Neural cell (in vitro differentiated cells): ENCODE measurements at regions not wholly inside any gene's neighbourhood (a gene's known extent, or its start where the extent isn't known, plus 50 kb on each side); places are given as distances from the start of the nearest gene placed in this dataset.

Experiments
- H2AFZ ChIP-seq: fragments of 200-600, 300-800 bp; sonication (generic), shearing (Covaris generic); 2 replicates; pipeline ENCODE4 v1.6.0; 2014; ENCODE audit warnings: low read depth, mild to moderate bottlenecking, antibody characterized with exemption, low read length, moderate library complexity
- H3F3A ChIP-seq: fragments of 200-600 bp; shearing (Covaris generic); 2 replicates; pipeline ENCODE4 v1.6.1; 2016; ENCODE audit warnings: mild to moderate bottlenecking, moderate library complexity, mixed read lengths, antibody characterized with exemption, low read length; ENCODE audit not compliant: insufficient read depth, poor library complexity, severe bottlenecking
- H3K27ac ChIP-seq: fragments of 200-600, 300-800 bp; sonication (generic), shearing (Covaris generic); 2 replicates; pipeline ENCODE4 v1.5.1; 2014; ENCODE audit warnings: mild to moderate bottlenecking, low read length, moderate library complexity
- H3K27me3 ChIP-seq: fragments of 300-800, 200-600 bp; sonication (generic), shearing (Covaris generic); 2 replicates; pipeline ENCODE4 v1.6.0; 2014; ENCODE audit warnings: mild to moderate bottlenecking, low read depth, low read length, moderate library complexity; ENCODE audit not compliant: insufficient read depth
- H3K36me3 ChIP-seq: fragments of 300-800, 200-600 bp; sonication (generic), shearing (Covaris generic); 2 replicates; pipeline ENCODE4 v1.5.1; 2014; ENCODE audit warnings: mild to moderate bottlenecking, antibody characterized with exemption, low read length, moderate library complexity; ENCODE audit not compliant: insufficient read depth
- H3K4me2 ChIP-seq: fragments of 300-800, 200-600 bp; sonication (generic), shearing (Covaris generic); 2 replicates; pipeline ENCODE4 v1.6.0; 2014; ENCODE audit warnings: mild to moderate bottlenecking, low read length
- H3K4me3 ChIP-seq: fragments of 300-800, 200-600 bp; sonication (generic), shearing (Covaris generic); 2 replicates; pipeline ENCODE4 v1.5.1; 2014; ENCODE audit warnings: mild to moderate bottlenecking, low read length, moderate library complexity
- H3K79me2 ChIP-seq: fragments of 200-600 bp; shearing (Covaris generic); replicated peaks from 2 replicates; pipeline ENCODE4 v1.6.0; 2014; ENCODE audit warnings: mild to moderate bottlenecking, low read length, moderate library complexity; ENCODE audit not compliant: insufficient read depth
- H3K9ac ChIP-seq: fragments of 300-800, 200-600 bp; sonication (generic), shearing (Covaris generic); 2 replicates; pipeline ENCODE4 v1.6.1; 2016; ENCODE audit warnings: mild to moderate bottlenecking, low read length, mixed read lengths
- H3K9me2 ChIP-seq: fragments of 200-600 bp; shearing (Covaris generic); 2 replicates; pipeline ENCODE4 v1.6.1; 2016; ENCODE audit warnings: mild to moderate bottlenecking, low read length, mixed read lengths; ENCODE audit not compliant: insufficient read depth
- H3K9me3 ChIP-seq: fragments of 200-600, 300-800 bp; sonication (generic), shearing (Covaris generic); 2 replicates; pipeline ENCODE4 v1.6.1; 2016; ENCODE audit warnings: mild to moderate bottlenecking, mixed run types, low read length, moderate library complexity, mixed read lengths
- H4K20me1 ChIP-seq: fragments of 200-600 bp; shearing (Covaris generic); 2 replicates; pipeline ENCODE4 v1.6.1; 2016; ENCODE audit warnings: mild to moderate bottlenecking, mixed run types; ENCODE audit not compliant: insufficient read depth
- CTCF ChIP-seq: fragments of 450-650 bp; IDR thresholded peaks from 2 replicates; pipeline ENCODE4 v1.5.1; 2014; ENCODE audit warnings: antibody characterized with exemption, mild to moderate bottlenecking, moderate library complexity; ENCODE audit not compliant: poor library complexity, severe bottlenecking
- EP300 ChIP-seq: fragments of 450-650 bp; conservative IDR thresholded peaks from 2 replicates; pipeline ENCODE4 v1.6.1; 2014; ENCODE audit warnings: antibody characterized with exemption, mild to moderate bottlenecking, moderate library complexity; ENCODE audit not compliant: poor library complexity, severe bottlenecking
- EZH2 ChIP-seq: fragments of 200-600, 300-800 bp; shearing (Covaris generic), sonication (generic); IDR thresholded peaks from 2 replicates; pipeline ENCODE4 v1.6.1; 2014; ENCODE audit warnings: antibody characterized with exemption, low read length, borderline replicate concordance, mild to moderate bottlenecking; ENCODE audit not compliant: insufficient read depth, poor library complexity, severe bottlenecking
- MXI1 ChIP-seq: fragments of 450-650 bp; conservative IDR thresholded peaks from 2 replicates; pipeline ENCODE4 v1.6.1; 2014; ENCODE audit warnings: antibody characterized with exemption, mild to moderate bottlenecking; ENCODE audit not compliant: poor library complexity, severe bottlenecking
- POLR2AphosphoS5 ChIP-seq: IDR thresholded peaks from 2 replicates; pipeline ENCODE4 v1.6.1; 2012
- RAD21 ChIP-seq: fragments of 450-650 bp; conservative IDR thresholded peaks from 2 replicates; pipeline ENCODE4 v1.6.1; 2014; ENCODE audit warnings: antibody characterized with exemption, mild to moderate bottlenecking, moderate library complexity
- REST ChIP-seq: IDR thresholded peaks from 2 replicates; pipeline ENCODE4 v1.6.1; 2012; ENCODE audit warnings: borderline replicate concordance
- SMC3 ChIP-seq: fragments of 450-650 bp; conservative IDR thresholded peaks from 2 replicates; pipeline ENCODE4 v1.6.1; 2014; ENCODE audit warnings: antibody characterized with exemption, mild to moderate bottlenecking, moderate library complexity; ENCODE audit not compliant: poor library complexity
- TAF1 ChIP-seq: IDR thresholded peaks from 2 replicates; pipeline ENCODE4 v1.6.1; 2012; ENCODE audit warnings: low read depth

GRCh38 chr2:18272148-18272494 lies 288.3 kb downstream of the RDH14 start:
- H3K27me3 ChIP-seq: no peaks in the 10 kb centered on the region

GRCh38 chr2:18271370-18272147 lies 288.9 kb downstream of the RDH14 start:
- no peak overlapping the region for H3K27ac ChIP-seq
- no peaks in the 10 kb centered on the region for H3F3A ChIP-seq
- no peak overlapping the region for H2AFZ ChIP-seq
- H3K9ac ChIP-seq: no peak overlapping the region
- H3K9me3 ChIP-seq: no peaks in the 10 kb centered on the region
- no peaks in the 10 kb centered on the region for H3K9me2 ChIP-seq
- H3K4me2 ChIP-seq: no peak overlapping the region
- no peaks in the 10 kb centered on the region for H3K36me3 ChIP-seq
- H4K20me1 ChIP-seq: no peaks in the 10 kb centered on the region
- no peak for TF ChIP-seq SMC3
- TF ChIP-seq REST: no peak
- no peak for TF ChIP-seq MXI1
- TF ChIP-seq EP300: no peak
- TF ChIP-seq EZH2: no peak
- H3K27me3 ChIP-seq: no peaks in the 10 kb centered on the region
- H3K4me3 ChIP-seq: no peak overlapping the region
- H3K79me2 ChIP-seq: no peaks in the 10 kb centered on the region

More at GRCh38 chr2:18272148-18272494, 288.3 kb downstream of the RDH14 start:
- Histone ChIP-seq H4K20me1 (no peaks in the 10 kb centered on the region), H3K79me2 (no peaks in the 10 kb centered on the region), H3K36me3 (no peaks in the 10 kb centered on the region), H3K4me2 (no peak overlapping the region), H3F3A (no peaks in the 10 kb centered on the region), H3K9me2 (no peaks in the 10 kb centered on the region), H2AFZ (no peak overlapping the region), H3K27ac (no peak overlapping the region), H3K4me3 (no peak overlapping the region), H3K9ac (no peak overlapping the region), H3K9me3 (no peaks in the 10 kb centered on the region)
- no peak for TF ChIP-seq EZH2
- no peak for TF ChIP-seq CTCF
- TF ChIP-seq TAF1: no peak
- TF ChIP-seq EP300: no peak
- TF ChIP-seq POLR2AphosphoS5: no peak
- TF ChIP-seq MXI1: no peak
- no peak for TF ChIP-seq RAD21
- no peak for TF ChIP-seq REST
- TF ChIP-seq SMC3: no peak
